ENCODE measurements at regions not wholly inside any gene's neighbourhood (a gene's known extent, or its start where the extent isn't known, plus 50 kb on each side); places are given as distances from the start of the nearest gene placed in this dataset.

- intact Hi-C loops (cut with DNase I): no loop called here
- no peaks in the 10 kb centered on the region for H3K27me3 ChIP-seq
- H3K4me3 ChIP-seq: no peak overlapping the region
- 43 to 46% methylated on average over 2 of the region's 2 CpGs for WGBS, 2 donors
- H3K27ac ChIP-seq: no peak overlapping the region
- H3K9me3 ChIP-seq: peaks cover 0 to 11% (median 3%) of the 10 kb centered on the region in 4 donors
- no peaks in the 10 kb centered on the region for H3K4me1 ChIP-seq
- no peak for DNase-seq
- no peak for TF ChIP-seq CTCF (IDR thresholded peaks at IDR 0.05)
- no peak for TF ChIP-seq POLR2A (IDR thresholded peaks at IDR 0.05)
- TF ChIP-seq EP300 (IDR thresholded peaks at IDR 0.05): no peak
- no peak for TF ChIP-seq POLR2AphosphoS5 (IDR thresholded peaks at IDR 0.05)
- no peaks in the 10 kb centered on the region for H3K36me3 ChIP-seq
Observed at GRCh38 chr3:163327086-163327485, 1751.2 kb downstream of the SI start.

DNA sequence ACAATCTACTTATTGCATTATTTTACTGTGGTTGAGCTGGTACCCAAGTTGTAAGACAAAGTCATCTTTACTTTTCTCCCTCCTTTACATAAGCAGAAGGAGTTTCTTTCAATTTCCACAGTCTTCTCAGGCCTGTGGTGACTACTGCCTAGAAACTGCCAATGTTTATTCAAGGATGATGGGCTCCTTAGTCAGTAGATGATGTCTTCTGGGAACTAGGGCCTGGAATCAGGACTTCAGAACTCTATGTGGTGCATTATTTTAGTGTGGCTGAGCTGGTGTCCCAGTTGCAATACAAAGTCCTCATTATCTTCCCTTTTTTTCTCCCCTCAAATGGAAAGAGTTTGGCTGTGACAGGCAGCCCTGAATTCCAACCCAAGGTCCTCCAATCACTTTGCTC lies 1762.5 kb downstream of the SI start:
- intact Hi-C loops (cut with DNase I): no loop called here
- Histone ChIP-seq H3K27me3 (no peaks in the 10 kb centered on the region), H3K4me3 (no peak overlapping the region), H3K27ac (no peak overlapping the region), H3K9me3 (no peaks in the 10 kb centered on the region), H3K4me1 (no peaks in the 10 kb centered on the region), H3K36me3 (no peaks in the 10 kb centered on the region)
- TF ChIP-seq POLR2A (IDR thresholded peaks at IDR 0.05): no peak
- TF ChIP-seq EP300 (IDR thresholded peaks at IDR 0.05): no peak
- TF ChIP-seq CTCF (IDR thresholded peaks at IDR 0.05): no peak
- no peak for TF ChIP-seq POLR2AphosphoS5 (IDR thresholded peaks at IDR 0.05)
- DNase-seq: no peak

DNA sequence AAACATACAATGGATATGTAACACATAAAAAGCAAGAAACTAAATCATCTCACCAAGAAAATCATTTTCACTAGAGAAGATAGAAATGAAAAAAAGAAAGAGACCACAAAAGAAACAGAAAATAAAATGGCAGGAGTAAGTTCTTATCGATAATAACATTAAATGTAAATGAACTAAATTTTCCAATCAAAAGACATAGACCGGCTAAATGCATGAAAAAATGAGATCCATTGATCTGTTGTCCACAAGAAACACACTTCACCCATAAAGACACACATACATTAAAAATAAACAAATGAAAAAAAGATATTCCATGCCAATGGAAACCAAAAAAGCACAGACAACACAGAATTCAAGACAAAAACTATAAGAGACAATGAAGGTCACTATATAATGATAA lies 1771.9 kb downstream of the SI start:
- H3K9me3 ChIP-seq: peaks cover 0 to 8% (median 2%) of the 10 kb centered on the region in 4 donors
- H3K36me3 ChIP-seq: no peaks in the 10 kb centered on the region
- no peak overlapping the region for H3K4me3 ChIP-seq
- H3K4me1 ChIP-seq: no peaks in the 10 kb centered on the region
- intact Hi-C loops (cut with DNase I): no loop called here
- WGBS, 2 donors: 93 to 97% methylated on average over 2 of the region's 2 CpGs
- H3K27me3 ChIP-seq: no peaks in the 10 kb centered on the region
- DNase-seq: no peak
- TF ChIP-seq POLR2A (IDR thresholded peaks at IDR 0.05) (no peak), CTCF (IDR thresholded peaks at IDR 0.05) (no peak)
- no peak overlapping the region for H3K27ac ChIP-seq

DNA sequence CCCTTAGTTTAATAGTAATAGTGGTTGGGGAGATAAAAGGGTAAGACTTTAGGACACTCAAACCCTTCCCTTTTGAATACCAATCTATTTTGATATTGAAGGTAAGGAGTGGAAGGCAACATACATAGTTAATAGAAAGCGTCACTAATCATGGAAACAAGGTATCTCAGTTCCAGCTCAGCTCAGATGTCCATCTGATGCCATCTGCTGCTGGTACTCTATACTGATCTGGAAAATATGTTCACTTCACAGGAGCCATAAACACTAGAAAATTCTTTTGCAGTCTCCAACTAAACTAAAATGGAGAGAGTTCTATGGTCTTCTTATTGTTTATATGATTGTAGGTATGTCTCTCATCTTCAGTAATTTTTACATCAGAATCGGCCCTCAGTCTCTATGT lies 1777.1 kb downstream of the OTOL1 start:
- TF ChIP-seq CTCF (IDR thresholded peaks at IDR 0.05) (no peak), POLR2AphosphoS5 (IDR thresholded peaks at IDR 0.05) (no peak), EP300 (IDR thresholded peaks at IDR 0.05) (no peak), POLR2A (IDR thresholded peaks at IDR 0.05) (no peak)
- 67 to 73% methylated on average over 2 of the region's 2 CpGs for WGBS, 2 donors

GRCh38 chr3:163266731-163267130 lies 1770.1 kb downstream of the OTOL1 start:
- no peak for DNase-seq

More for the DNA sequence above, 1777.1 kb downstream of the OTOL1 start:
- no peaks in the 10 kb centered on the region for H3K9me3 ChIP-seq
- no peaks in the 10 kb centered on the region for H3K4me1 ChIP-seq
- no peak for DNase-seq
- no peak overlapping the region for H3K4me3 ChIP-seq
- H3K27me3 ChIP-seq: no peaks in the 10 kb centered on the region
- H3K27ac ChIP-seq: no peak overlapping the region
- no peaks in the 10 kb centered on the region for H3K36me3 ChIP-seq
- intact Hi-C loops (cut with DNase I): no loop called here

More at GRCh38 chr3:163266731-163267130, 1770.1 kb downstream of the OTOL1 start:
- intact Hi-C loops (cut with DNase I): no loop called here
- no peaks in the 10 kb centered on the region for H3K27me3 ChIP-seq
- no peak overlapping the region for H3K27ac ChIP-seq
- H3K36me3 ChIP-seq: no peaks in the 10 kb centered on the region
- H3K4me1 ChIP-seq: no peaks in the 10 kb centered on the region
- no peaks in the 10 kb centered on the region for H3K9me3 ChIP-seq
- no peak overlapping the region for H3K4me3 ChIP-seq
- TF ChIP-seq POLR2A (IDR thresholded peaks at IDR 0.05): no peak
- no peak for TF ChIP-seq POLR2AphosphoS5 (IDR thresholded peaks at IDR 0.05)
